GM12878 (cell line): ENCODE measurements at regions not wholly inside any gene's neighbourhood (a gene's known extent, or its start where the extent isn't known, plus 50 kb on each side); places are given as distances from the start of the nearest gene placed in this dataset.

Experiments
- ATAC-seq: fragments of 200-7000 bp; cut with Tn5 transposase; 3 replicates; pipeline ENCODE4 v1.9.1; 2020; ENCODE audit warnings: mild to moderate bottlenecking, moderate library complexity
- BruUV-seq: library from RNA; stranded (reverse); fragments of 400-500 nt; replicated peaks from 2 replicates; lab custom pipeline; 2021; lab: Mats Ljungman, UMichigan
- CTCF ChIA-PET: fragments of 300-600 bp; sonication (Branson Sonifier 250); formaldehyde crosslinking; extraction: SDS; loops from one replicate; lab custom pipeline; 2021; ENCODE audit warnings: inconsistent platforms; lab: Yijun Ruan, JAX
- POLR2A ChIA-PET: fragments of 350-600 bp; formaldehyde crosslinking; extraction: SDS; loops from one replicate; lab custom pipeline; 2021; ENCODE audit warnings: inconsistent platforms; lab: Charles Lee
- RAD21 ChIA-PET: fragments of 300-600 bp; sonication (Branson Sonifier 250); formaldehyde crosslinking; loops from one replicate; lab custom pipeline; 2023; ENCODE audit warnings: antibody characterized with exemption; ENCODE audit not compliant: unreplicated experiment; lab: Charles Lee
- SMC1A ChIA-PET: fragments of 300-600 bp; sonication (Branson Sonifier 250); formaldehyde crosslinking; loops from one replicate; lab custom pipeline; 2023; ENCODE audit not compliant: unreplicated experiment, uncharacterized antibody; lab: Charles Lee
- DNase-seq: peaks from one replicate; pipeline ENCODE4 v3.0.0-alpha.2; 2011; ENCODE audit warnings: low read depth, low spot score
- FAIRE-seq: peaks from 3 replicates; lab custom pipeline; 2011; peaks lifted over from hg19 to GRCh38; lab: Jason Lieb, UNC
- H2AFZ ChIP-seq: 2 replicates; pipeline ENCODE4 v1.6.0; 2011; ENCODE audit warnings: low read depth, low read length, control low read depth; ENCODE audit not compliant: control insufficient read depth
- H3K27ac ChIP-seq: 2 replicates; pipeline ENCODE4 v1.5.1; 2011; ENCODE audit warnings: control low read depth; ENCODE audit not compliant: control insufficient read depth, insufficient read depth
- H3K27me3 ChIP-seq, 2 experiments: replicated peaks in 1 of 2; 2 replicates each; pipeline versions ENCODE4 v1.6.0 to v1.6.1; 2011; ENCODE audit warnings: low read length in 1 of 2; ENCODE audit not compliant: control insufficient read depth in 2 of 2, insufficient read depth in 2 of 2
- H3K36me3 ChIP-seq, 2 experiments: 2 replicates each; pipeline ENCODE4 v1.5.1; 2011; ENCODE audit warnings: low read length in 1 of 2; ENCODE audit not compliant: control insufficient read depth in 2 of 2, insufficient read depth in 2 of 2
- H3K4me1 ChIP-seq: 2 replicates; pipeline ENCODE4 v1.6.1; 2011; ENCODE audit warnings: mild to moderate bottlenecking, low read length, moderate library complexity, mixed read lengths; ENCODE audit not compliant: control insufficient read depth, insufficient read depth
- H3K4me2 ChIP-seq: 2 replicates; pipeline ENCODE4 v1.6.0; 2011; ENCODE audit warnings: control low read depth; ENCODE audit not compliant: control insufficient read depth, insufficient read depth
- H3K4me3 ChIP-seq: fragments of 200-600 bp; sonication (generic); 2 replicates; pipeline ENCODE4 v1.5.1; 2016
- H3K79me2 ChIP-seq: 2 replicates; pipeline ENCODE4 v1.6.0; 2011; ENCODE audit warnings: low read length; ENCODE audit not compliant: control insufficient read depth, insufficient read depth
- H3K9ac ChIP-seq: 2 replicates; pipeline ENCODE4 v1.8.0; 2011; ENCODE audit warnings: low read length, control low read depth, mixed read lengths; ENCODE audit not compliant: control insufficient read depth, insufficient read depth
- H3K9me3 ChIP-seq: replicated peaks from 3 replicates; pipeline ENCODE4 v1.5.1; 2011; ENCODE audit warnings: mild to moderate bottlenecking, low read length; ENCODE audit not compliant: control insufficient read depth, insufficient read depth
- H4K20me1 ChIP-seq: 2 replicates; pipeline ENCODE4 v1.6.0; 2011; ENCODE audit not compliant: control insufficient read depth, insufficient read depth
- CEBPZ ChIP-seq: fragments of 150-350 bp; IDR thresholded peaks from 2 replicates; pipeline ENCODE4 v1.6.1; 2016; ENCODE audit warnings: low read depth, low read length
- CHD4 ChIP-seq: fragments of 200-600 bp; sonication (generic); IDR thresholded peaks from 2 replicates; pipeline ENCODE4 v1.6.1; 2016; ENCODE audit warnings: mild to moderate bottlenecking
- E2F8 ChIP-seq: fragments of 450-650 bp; IDR thresholded peaks from 2 replicates; pipeline ENCODE4 v1.6.1; 2018; ENCODE audit warnings: mild to moderate bottlenecking, low read depth, moderate library complexity; ENCODE audit not compliant: partially characterized antibody
- EGR1 ChIP-seq, 2 experiments: IDR thresholded peaks; 1 replicate in 1 of 2; 2 replicates in 1 of 2; pipeline ENCODE4 v1.6.1; 2011 to 2012; ENCODE audit warnings: low read depth in 2 of 2, low read length in 2 of 2, borderline replicate concordance in 1 of 2, mild to moderate bottlenecking in 1 of 2, moderate library complexity in 1 of 2
- MTA3 ChIP-seq: IDR thresholded peaks from 2 replicates; pipeline ENCODE4 v1.6.1; 2012; ENCODE audit warnings: low read length, inconsistent platforms, borderline replicate concordance
- MXI1 ChIP-seq: fragments of 150-350 bp; IDR thresholded peaks from 2 replicates; pipeline ENCODE4 v1.6.1; 2011; ENCODE audit warnings: low read depth, mild to moderate bottlenecking, inconsistent platforms, low read length, improper control_type of control experiment
- NR2C1 ChIP-seq: fragments of 450-650 bp; IDR thresholded peaks from 2 replicates; pipeline ENCODE4 v1.6.1; 2017; ENCODE audit warnings: antibody characterized with exemption, mild to moderate bottlenecking, moderate library complexity
- POLR2A ChIP-seq: IDR thresholded peaks from 2 replicates; pipeline ENCODE4 v1.6.1; 2011; ENCODE audit warnings: low read depth, mild to moderate bottlenecking, low read length
- RFX5 ChIP-seq: IDR thresholded peaks from 2 replicates; pipeline ENCODE4 v1.6.1; 2011; ENCODE audit warnings: low read depth, low read length, improper control_type of control experiment
- SKIL ChIP-seq: fragments of 450-650 bp; IDR thresholded peaks from 2 replicates; pipeline ENCODE4 v1.6.1; 2017; ENCODE audit warnings: mild to moderate bottlenecking, low read depth, inconsistent platforms; ENCODE audit not compliant: poor library complexity, severe bottlenecking
- SMC3 ChIP-seq: IDR thresholded peaks from 2 replicates; pipeline ENCODE4 v1.6.1; 2011; ENCODE audit warnings: low read length, improper control_type of control experiment, borderline replicate concordance
- SPI1 ChIP-seq: IDR thresholded peaks from 2 replicates; pipeline ENCODE4 v1.6.1; 2011; ENCODE audit warnings: low read depth, mild to moderate bottlenecking, low read length, moderate library complexity, borderline replicate concordance; ENCODE audit not compliant: insufficient read depth
- STAT3 ChIP-seq: IDR thresholded peaks from 2 replicates; pipeline ENCODE4 v1.6.1; 2011; ENCODE audit warnings: low read depth, low read length, improper control_type of control experiment
- TCF3 ChIP-seq: IDR thresholded peaks from 2 replicates; pipeline ENCODE4 v1.6.1; 2012; ENCODE audit warnings: low read depth, mild to moderate bottlenecking, low read length, borderline replicate concordance; ENCODE audit not compliant: insufficient read depth
- ZNF217 ChIP-seq: fragments of 450-650 bp; IDR thresholded peaks from 2 replicates; pipeline ENCODE4 v1.6.1; 2017; ENCODE audit warnings: antibody characterized with exemption, mild to moderate bottlenecking
- ZNF384 ChIP-seq: IDR thresholded peaks from 2 replicates; pipeline ENCODE4 v1.6.1; 2012; ENCODE audit warnings: low read depth, mild to moderate bottlenecking, low read length, improper control_type of control experiment, borderline replicate concordance
- WGBS: methylation state at CpG from one replicate; pipeline ENCODE4 v1.1.6; 2016; ENCODE audit warnings: low lambda C conversion rate; ENCODE audit not compliant: insufficient replicate concordance, insufficient coverage; ENCODE audit errors: missing lambda C conversion rate; 5-methylcytosine and 5-hydroxymethylcytosine counted together
- in situ Hi-C: fragments of 300-500 bp; cut with MboI; formaldehyde crosslinking; loops from 9 replicates; pipeline ENCODE4 v1.14.3; 2018; ENCODE audit warnings: mixed read lengths
- intact Hi-C: fragments of 100-400 bp; cut with micrococcal nuclease; formaldehyde crosslinking; loops from one replicate; pipeline ENCODE4 v1.14.2; 2022; ENCODE audit not compliant: unreplicated experiment

GRCh38 chr13:100754459-100754858 lies 79.9 kb upstream of the TMTC4 start:
- intact Hi-C loops: no loop called here
- H3K9ac ChIP-seq: no peak overlapping the region
- DNase-seq (no peak), ATAC-seq (no peak), FAIRE-seq (no peak)
- H3K27ac ChIP-seq: no peak overlapping the region
- no peak overlapping the region for H2AFZ ChIP-seq
- H3K4me1 ChIP-seq: no peaks in the 10 kb centered on the region
- H3K4me3 ChIP-seq: no peak overlapping the region
- H3K27me3 ChIP-seq: no peaks in the 10 kb centered on the region
- SMC1A ChIA-PET: no interaction called here
- H3K9me3 ChIP-seq: no peaks in the 10 kb centered on the region
- CTCF ChIA-PET: no interaction called here
- H3K36me3 ChIP-seq: no peaks in the 10 kb centered on the region
- RAD21 ChIA-PET: no interaction called here
- H4K20me1 ChIP-seq: no peaks in the 10 kb centered on the region
- no peaks in the 10 kb centered on the region for H3K79me2 ChIP-seq
- 20% methylated on average over 5 of the region's 5 CpGs for WGBS
- POLR2A ChIA-PET: no interaction called here
- in situ Hi-C loops: no loop called here
- BruUV-seq: no TSS peak
- no peak overlapping the region for H3K4me2 ChIP-seq
- TF ChIP-seq CHD4: no peak
- no peak for TF ChIP-seq STAT3
- no peak for TF ChIP-seq SPI1
- TF ChIP-seq RFX5: no peak
- TF ChIP-seq ZNF217: no peak
- TF ChIP-seq ZNF384: no peak
- no peak for TF ChIP-seq TCF3
- no peak for TF ChIP-seq MTA3
- no peak for TF ChIP-seq SMC3
- no peak for TF ChIP-seq CEBPZ
- TF ChIP-seq NR2C1: no peak
- TF ChIP-seq SKIL: no peak
- no peak for TF ChIP-seq MXI1
- no peak for TF ChIP-seq E2F8
- no peak for TF ChIP-seq EGR1 (IDR thresholded peaks at IDR 0.05; ENCODE audit: borderline replicate concordance in 1 of 2, low read depth in 2 of 2, low read length in 2 of 2)
- TF ChIP-seq POLR2A: no peak
